GM21619 (cell line): ENCODE measurements at regions not wholly inside any gene's neighbourhood (a gene's known extent, or its start where the extent isn't known, plus 50 kb on each side); places are given as distances from the start of the nearest gene placed in this dataset.

Experiments used
- ATAC-seq: cut with Tn5 transposase; IDR thresholded peaks from one replicate; pipeline ENCODE4 v1.9.1; 2021; ENCODE audit not compliant: unreplicated experiment

DNA sequence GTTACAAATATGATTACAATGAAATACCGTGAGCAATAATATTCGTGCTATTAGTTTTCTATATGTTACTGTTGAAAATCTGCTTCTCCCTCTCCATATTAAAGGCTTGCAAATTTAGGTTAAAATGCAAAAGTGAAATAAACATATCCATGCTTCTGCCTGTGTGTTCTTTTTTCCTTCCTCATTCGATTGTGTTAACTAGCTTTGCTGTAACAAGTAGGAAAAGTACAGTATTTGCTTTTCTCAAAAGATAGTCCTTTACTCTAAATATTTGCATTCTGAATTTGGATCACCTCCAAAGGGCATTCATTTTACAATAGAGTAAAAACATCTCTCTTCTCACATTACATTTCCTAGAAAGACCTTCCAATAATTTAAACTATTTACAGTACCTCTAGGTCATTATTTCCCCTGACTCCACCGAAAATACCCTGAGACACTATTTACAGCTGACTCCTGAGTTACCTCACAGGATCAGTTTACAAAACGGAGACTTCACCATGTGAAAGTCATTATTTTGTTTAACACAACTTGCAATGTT, 835.0 kb upstream of the FANCL start:
- ATAC-seq: no peak

DNA sequence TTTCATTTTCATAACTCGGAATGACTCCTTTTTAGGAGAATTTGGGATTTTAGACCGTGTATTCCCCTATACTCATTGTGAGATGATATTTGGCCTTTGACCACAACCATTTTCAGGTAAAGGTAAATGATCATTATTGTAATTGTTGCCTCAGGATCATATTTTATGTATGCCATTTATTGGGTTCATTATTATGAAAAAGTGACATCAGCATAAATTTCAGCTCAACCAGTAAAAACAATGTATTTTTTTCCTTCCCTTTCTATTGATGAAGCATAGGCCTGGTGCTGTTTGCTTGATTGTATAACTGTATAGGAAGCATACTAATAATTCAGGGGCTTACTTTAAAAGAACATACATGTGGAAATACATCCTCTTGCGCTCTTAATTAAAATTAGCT, 832.9 kb upstream of the FANCL start:
- ATAC-seq: no peak

DNA sequence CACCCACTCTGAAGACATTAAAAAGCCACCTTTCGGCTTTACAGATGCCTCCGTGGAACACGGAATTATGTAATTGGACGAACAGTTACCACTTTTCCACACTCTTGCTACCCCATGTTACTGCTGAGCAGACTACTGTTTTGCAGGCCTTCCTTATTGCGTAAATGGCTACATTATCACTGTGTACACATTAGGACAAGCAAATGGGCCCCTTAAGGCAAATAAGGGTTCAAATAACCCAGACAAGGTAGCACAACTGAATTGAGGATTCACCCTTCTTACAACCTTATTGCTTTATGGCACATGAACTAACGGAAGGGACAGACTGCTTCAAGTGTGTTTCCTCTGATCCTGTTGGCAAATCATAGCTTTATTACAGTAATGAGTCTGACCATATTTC, 832.2 kb upstream of the FANCL start:
- no peak for ATAC-seq

- ATAC-seq: no peak
These were observed 827.1 kb upstream of the FANCL start for GRCh38 chr2:59068255-59068654.

DNA sequence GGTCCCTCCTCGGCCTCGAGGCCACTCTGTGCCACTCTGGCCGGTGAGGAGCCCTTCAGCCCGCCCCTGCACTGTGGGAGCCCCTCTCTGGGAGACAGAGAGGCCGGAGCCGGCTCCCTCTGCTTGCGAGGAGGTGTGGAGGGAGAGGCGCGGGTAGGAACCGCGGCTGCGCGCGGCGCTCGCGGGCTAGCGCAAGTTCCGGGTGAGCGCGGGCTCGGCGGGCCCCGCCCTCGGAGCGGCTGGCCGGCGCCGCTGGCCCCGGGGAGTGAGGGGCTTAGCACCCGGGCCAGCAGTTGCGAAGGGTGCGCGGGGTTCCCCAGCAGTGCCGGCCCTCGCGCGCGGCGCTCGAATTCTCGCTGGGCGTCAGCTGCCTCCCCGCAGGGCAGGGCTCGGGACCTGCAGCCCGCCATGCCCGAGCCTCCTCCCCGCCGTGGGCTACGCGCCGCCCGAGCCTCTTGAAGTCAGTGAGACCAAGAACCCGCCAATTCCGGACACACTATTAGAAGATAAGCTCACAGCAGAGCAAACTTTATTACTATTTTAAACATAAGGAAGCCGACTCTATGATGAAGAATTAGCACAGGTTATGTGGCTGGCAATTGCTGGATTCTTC, 825.8 kb upstream of the FANCL start:
- ATAC-seq: no peak

DNA sequence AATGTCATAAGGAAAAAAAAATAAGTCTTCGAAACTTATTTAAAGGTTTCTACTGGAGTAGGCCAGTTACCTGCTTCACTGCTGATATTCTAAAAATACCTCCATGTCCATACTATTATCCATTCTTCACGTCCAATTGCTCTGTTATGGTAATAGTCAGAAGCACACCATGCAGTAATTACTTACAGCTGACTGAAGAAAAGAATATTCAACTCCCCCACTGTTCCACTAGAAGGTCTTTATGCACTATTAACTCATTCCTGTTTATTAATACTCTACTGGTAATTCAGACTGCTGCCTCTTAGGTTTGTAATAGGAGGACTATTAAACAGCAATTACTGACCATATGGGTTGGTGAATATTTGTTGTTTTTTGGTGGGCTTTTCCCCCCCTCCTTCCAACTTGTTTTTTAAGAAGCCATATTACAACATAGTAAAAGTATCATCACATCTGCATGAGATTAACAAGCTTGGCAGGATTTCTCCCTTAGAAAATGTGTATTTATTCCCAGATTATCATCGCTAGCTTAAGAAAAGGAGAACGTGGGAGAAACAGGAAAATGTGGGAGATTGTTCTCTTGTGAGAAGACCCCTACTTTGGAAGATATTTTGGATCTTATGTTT, 806.4 kb upstream of the FANCL start:
- no peak for ATAC-seq

GRCh38 chr2:59046401-59047372, 805.6 kb upstream of the FANCL start:
- no peak for ATAC-seq

GRCh38 chr2:59044736-59045135, 803.6 kb upstream of the FANCL start:
- no peak for ATAC-seq

- ATAC-seq: no peak
These were observed 800.0 kb upstream of the FANCL start for GRCh38 chr2:59041139-59041538.

DNA sequence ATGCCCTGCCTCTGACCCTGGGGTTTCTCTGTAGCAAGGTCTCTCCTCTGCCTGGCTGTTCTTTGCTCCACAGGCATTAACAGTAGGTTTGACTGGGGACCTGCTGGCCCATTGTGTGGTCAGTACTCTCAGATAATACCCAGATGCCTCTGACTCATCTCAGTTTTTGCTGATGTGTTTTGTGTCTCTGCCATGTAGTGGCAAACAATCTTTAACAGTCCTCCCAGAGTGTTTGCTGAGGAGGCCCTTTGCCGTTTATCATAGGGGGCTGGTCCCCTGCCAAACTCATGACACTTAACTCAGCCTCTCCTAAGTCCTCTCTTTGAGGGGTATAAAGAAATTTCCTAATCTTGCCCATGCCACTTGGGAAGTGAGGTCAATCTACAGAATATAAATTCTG, 793.7 kb upstream of the FANCL start:
- ATAC-seq: no peak

GRCh38 chr2:59034106-59034505, 793.0 kb upstream of the FANCL start:
- ATAC-seq: no peak

GRCh38 chr2:59033661-59034060, 792.5 kb upstream of the FANCL start:
- no peak for ATAC-seq

DNA sequence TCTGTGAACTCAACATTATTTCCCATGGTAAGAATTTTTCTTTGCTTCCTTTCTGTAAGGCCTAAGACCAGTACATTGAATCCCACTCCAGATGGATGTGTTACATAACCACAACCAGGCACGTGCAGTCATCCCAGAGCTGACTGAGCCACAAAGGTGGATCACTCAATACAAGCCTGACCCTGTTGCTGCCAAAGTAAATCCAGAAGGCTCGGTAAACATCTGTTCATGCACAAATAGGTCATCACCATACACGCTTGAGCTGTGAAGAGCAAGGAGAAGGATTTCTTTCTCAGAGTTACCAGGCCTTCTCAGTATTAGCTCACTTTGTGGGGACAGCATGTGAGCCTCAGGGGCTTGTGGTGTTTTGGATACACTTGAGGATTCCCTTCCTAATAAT, 791.4 kb upstream of the FANCL start:
- ATAC-seq: no peak

DNA sequence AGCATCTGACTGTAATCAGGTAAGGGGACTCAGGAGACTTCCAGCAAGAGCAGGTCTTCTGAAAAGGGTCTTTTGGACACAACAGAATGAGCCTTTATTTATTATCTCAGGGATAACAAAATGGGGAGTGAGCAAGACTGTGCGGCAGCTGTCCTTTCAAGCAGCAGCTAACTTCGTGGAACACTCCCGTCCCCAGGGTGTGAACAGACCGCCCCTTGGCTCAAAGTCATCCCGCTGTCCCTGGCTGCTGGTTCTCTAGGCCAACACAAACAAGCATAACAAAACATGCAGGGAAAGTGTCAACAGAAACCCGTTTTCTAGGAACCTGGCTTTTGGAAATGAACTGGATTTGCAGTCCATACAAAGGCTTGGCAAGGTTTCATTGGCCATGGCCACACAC, 787.9 kb upstream of the FANCL start:
- ATAC-seq: no peak

GRCh38 chr2:59027320-59027719, 786.2 kb upstream of the FANCL start:
- ATAC-seq: no peak

GRCh38 chr2:59025157-59025757, 784.1 kb upstream of the FANCL start:
- ATAC-seq: peak; percentile 69

- no peak for ATAC-seq
These were observed 780.7 kb upstream of the FANCL start for GRCh38 chr2:59021786-59022185.

DNA sequence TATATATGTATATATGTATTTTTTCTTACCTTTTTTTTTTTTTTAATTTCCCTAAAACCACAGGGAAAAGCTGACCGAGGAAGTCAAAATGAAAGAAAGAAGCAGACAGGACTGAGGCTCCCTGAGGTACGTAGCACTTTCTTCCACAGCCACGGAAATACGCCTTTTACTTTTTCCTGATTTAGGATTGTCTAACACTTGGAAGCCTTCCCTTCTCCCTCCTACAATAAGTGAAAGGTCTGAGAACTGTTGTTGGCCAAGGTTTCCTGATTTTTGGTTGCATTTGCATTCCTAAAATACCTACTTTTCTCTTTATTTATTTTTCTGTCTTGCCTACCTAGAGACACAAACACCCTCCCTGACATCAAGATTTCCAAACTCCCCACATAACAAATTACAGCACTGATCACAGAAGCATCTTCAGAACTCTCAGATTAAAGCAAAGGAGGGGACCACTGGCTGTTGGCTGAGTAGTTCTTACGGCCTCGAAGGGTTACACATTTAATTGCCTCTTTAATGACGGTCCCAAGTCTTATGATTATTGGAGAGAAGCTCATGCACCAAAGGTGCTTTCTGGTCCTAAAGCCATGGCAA, 778.5 kb upstream of the FANCL start:
- ATAC-seq: no peak

DNA sequence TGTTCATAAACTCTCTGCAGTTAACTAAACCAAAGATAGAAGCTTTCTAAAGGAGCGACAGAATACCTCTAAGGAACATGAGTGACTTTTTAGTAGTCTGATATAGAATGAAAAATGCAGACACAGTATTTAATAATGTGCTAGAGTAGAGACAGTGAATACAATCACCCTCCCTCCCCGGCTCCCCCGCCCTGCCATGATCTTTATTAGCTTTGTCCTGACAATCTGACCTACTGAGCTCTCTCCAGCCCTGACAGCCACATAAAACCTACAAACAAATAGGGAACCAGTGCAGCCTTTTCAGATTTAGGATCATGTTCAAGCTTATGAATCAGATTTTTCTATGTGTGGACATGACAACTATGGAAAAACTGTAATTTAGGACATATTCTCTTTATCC, 777.6 kb upstream of the FANCL start:
- no peak for ATAC-seq

GRCh38 chr2:59015027-59015426, 773.9 kb upstream of the FANCL start:
- no peak for ATAC-seq

DNA sequence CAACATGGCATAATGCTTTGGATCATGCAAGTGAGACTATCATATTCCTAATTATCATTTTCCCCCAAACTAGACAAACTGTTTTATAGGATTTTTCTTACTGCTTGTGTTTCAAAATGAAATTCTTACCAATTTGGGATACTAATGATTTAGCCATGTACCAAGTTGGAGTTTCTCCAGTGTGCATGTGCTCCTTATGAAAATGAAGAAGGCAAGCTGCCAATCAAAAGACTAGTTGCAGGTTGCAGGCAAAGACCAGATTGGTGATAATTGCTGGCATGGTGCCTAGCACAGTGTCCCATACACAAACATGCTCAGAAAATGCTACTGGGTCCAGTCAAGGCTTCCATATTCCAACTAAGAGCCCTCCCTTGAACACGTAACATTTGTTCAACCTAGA, 771.8 kb upstream of the FANCL start:
- no peak for ATAC-seq
